HFFc6 (cell line): ENCODE measurements at regions not wholly inside any gene's neighbourhood (a gene's known extent, or its start where the extent isn't known, plus 50 kb on each side); places are given as distances from the start of the nearest gene placed in this dataset.

Source experiments
- DNase-seq: peaks from one replicate; pipeline ENCODE4 v3.0.0-alpha.2; 2018
- H3K27ac Mint-ChIP-seq: 2 replicates; pipeline ENCODE4 v1.8.0; 2020; ENCODE audit warnings: mild to moderate bottlenecking, mixed read lengths
- H3K27me3 Mint-ChIP-seq: 2 replicates; pipeline ENCODE4 v1.8.0; 2021; ENCODE audit warnings: mild to moderate bottlenecking, moderate library complexity, mixed read lengths; ENCODE audit not compliant: insufficient read depth
- H3K36me3 Mint-ChIP-seq: 2 replicates; pipeline ENCODE4 v1.8.0; 2021; ENCODE audit warnings: low read depth, mixed read lengths
- H3K4me1 Mint-ChIP-seq: 2 replicates; pipeline ENCODE4 v1.8.0; 2020; ENCODE audit warnings: low read depth, mixed read lengths
- H3K4me3 Mint-ChIP-seq: 2 replicates; pipeline ENCODE4 v1.8.0; 2020; ENCODE audit warnings: mild to moderate bottlenecking, moderate library complexity, mixed read lengths
- H3K9me3 Mint-ChIP-seq: 2 replicates; pipeline ENCODE4 v1.8.0; 2020; ENCODE audit warnings: mild to moderate bottlenecking, mixed read lengths
- CTCF ChIP-seq: fragments of 200-600 bp; sonication (generic); IDR thresholded peaks from 2 replicates; pipeline ENCODE4 v1.5.0; 2021; ENCODE audit warnings: antibody characterized with exemption, mild to moderate bottlenecking

- no peak for DNase-seq
- H3K27ac Mint-ChIP-seq = no peak overlapping the region
- no peak for TF ChIP-seq CTCF
- peaks cover 5% of the 10 kb centered on the region for H3K27me3 Mint-ChIP-seq
- H3K4me3 Mint-ChIP-seq = no peak overlapping the region
- no peaks in the 10 kb centered on the region for H3K4me1 Mint-ChIP-seq
- H3K36me3 Mint-ChIP-seq = peaks cover 8% of the 10 kb centered on the region; the same call in 1 of the 2 replicates
- peaks cover 65% of the 10 kb centered on the region for H3K9me3 Mint-ChIP-seq
Observed at GRCh38 chr13:111923439-111923838, 143.5 kb upstream of the SOX1 start.

GRCh38 chr13:111923991-111924677 is 142.8 kb upstream of the SOX1 start:
- no peak overlapping the region for H3K4me3 Mint-ChIP-seq
- peaks cover 5% of the 10 kb centered on the region for H3K27me3 Mint-ChIP-seq
- no peak for TF ChIP-seq CTCF
- peaks cover 69% of the 10 kb centered on the region for H3K9me3 Mint-ChIP-seq
- no peaks in the 10 kb centered on the region for H3K4me1 Mint-ChIP-seq
- peaks cover 8% of the 10 kb centered on the region; the same call in 1 of the 2 replicates for H3K36me3 Mint-ChIP-seq
- DNase-seq = no peak
- H3K27ac Mint-ChIP-seq = no peak overlapping the region

- no peak overlapping the region for H3K4me3 Mint-ChIP-seq
- peaks cover 5% of the 10 kb centered on the region for H3K27me3 Mint-ChIP-seq
- no peaks in the 10 kb centered on the region for H3K4me1 Mint-ChIP-seq
- H3K9me3 Mint-ChIP-seq = peaks cover 66% of the 10 kb centered on the region
- no peak for DNase-seq
- no peak overlapping the region for H3K27ac Mint-ChIP-seq
- no peak for TF ChIP-seq CTCF
- peaks cover 8% of the 10 kb centered on the region; the same call in 1 of the 2 replicates for H3K36me3 Mint-ChIP-seq
Observed at GRCh38 chr13:111924678-111925075, 142.3 kb upstream of the SOX1 start.

- Mint-ChIP-seq H3K36me3 (peaks cover 8% of the 10 kb centered on the region; the same call in 1 of the 2 replicates), H3K27me3 (peaks cover 5% of the 10 kb centered on the region), H3K4me3 (no peak overlapping the region), H3K9me3 (peaks cover 64% of the 10 kb centered on the region), H3K4me1 (no peaks in the 10 kb centered on the region), H3K27ac (no peak overlapping the region)
- TF ChIP-seq CTCF = no peak
- no peak for DNase-seq
Observed at GRCh38 chr13:111925146-111925875, 141.6 kb upstream of the SOX1 start.

GRCh38 chr13:111926501-111927180 is 140.3 kb upstream of the SOX1 start:
- H3K4me3 Mint-ChIP-seq = no peak overlapping the region
- peaks cover 61% of the 10 kb centered on the region for H3K9me3 Mint-ChIP-seq
- no peak for DNase-seq
- H3K27ac Mint-ChIP-seq = no peak overlapping the region
- no peaks in the 10 kb centered on the region for H3K4me1 Mint-ChIP-seq
- TF ChIP-seq CTCF = no peak
- peaks cover 5% of the 10 kb centered on the region for H3K27me3 Mint-ChIP-seq
- peaks cover 8% of the 10 kb centered on the region; the same call in 1 of the 2 replicates for H3K36me3 Mint-ChIP-seq
